ENCODE measurements at regions not wholly inside any gene's neighbourhood (a gene's known extent, or its start where the extent isn't known, plus 50 kb on each side); places are given as distances from the start of the nearest gene placed in this dataset.

- DNase-seq (ENCODE audit: low spot score) = no peak
Observed at GRCh38 chr10:21265622-21266021, 259.9 kb downstream of the SKIDA1 start.

GRCh38 chr10:21264271-21264670, 261.2 kb downstream of the SKIDA1 start:
- no peak for DNase-seq (ENCODE audit: low spot score)
- H3K27me3 Mint-ChIP-seq (ENCODE audit: unreplicated experiment) = no peaks in the 10 kb centered on the region
- no peaks in the 10 kb centered on the region for H3K4me1 Mint-ChIP-seq (ENCODE audit: unreplicated experiment)
- H3K27ac Mint-ChIP-seq (ENCODE audit: unreplicated experiment) = no peak overlapping the region
- H3K4me3 Mint-ChIP-seq (ENCODE audit: unreplicated experiment) = no peak overlapping the region
- H3K36me3 Mint-ChIP-seq (ENCODE audit: low read depth, unreplicated experiment) = no peaks in the 10 kb centered on the region
- TF ChIP-seq CTCF (IDR thresholded peaks at IDR 0.05; ENCODE audit: unreplicated experiment) = no peak
- H3K9me3 Mint-ChIP-seq (ENCODE audit: unreplicated experiment) = no peaks in the 10 kb centered on the region

More at GRCh38 chr10:21265622-21266021, 259.9 kb downstream of the SKIDA1 start:
- Mint-ChIP-seq H3K27ac (ENCODE audit: unreplicated experiment) (no peak overlapping the region), H3K36me3 (ENCODE audit: low read depth, unreplicated experiment) (no peaks in the 10 kb centered on the region), H3K27me3 (ENCODE audit: unreplicated experiment) (no peaks in the 10 kb centered on the region), H3K4me3 (ENCODE audit: unreplicated experiment) (no peak overlapping the region), H3K4me1 (ENCODE audit: unreplicated experiment) (no peaks in the 10 kb centered on the region), H3K9me3 (ENCODE audit: unreplicated experiment) (no peaks in the 10 kb centered on the region)
- no peak for TF ChIP-seq CTCF (IDR thresholded peaks at IDR 0.05; ENCODE audit: unreplicated experiment)

- Mint-ChIP-seq H3K36me3 (ENCODE audit: low read depth, unreplicated experiment) (no peaks in the 10 kb centered on the region), H3K4me3 (ENCODE audit: unreplicated experiment) (no peak overlapping the region), H3K27me3 (ENCODE audit: unreplicated experiment) (no peaks in the 10 kb centered on the region), H3K27ac (ENCODE audit: unreplicated experiment) (no peak overlapping the region), H3K9me3 (ENCODE audit: unreplicated experiment) (no peaks in the 10 kb centered on the region), H3K4me1 (ENCODE audit: unreplicated experiment) (no peaks in the 10 kb centered on the region)
- no peak for DNase-seq (ENCODE audit: low spot score)
- no peak for TF ChIP-seq CTCF (IDR thresholded peaks at IDR 0.05; ENCODE audit: unreplicated experiment)
Observed at GRCh38 chr10:21263839-21264238, 261.6 kb downstream of the SKIDA1 start.

GRCh38 chr10:21263263-21263803, 262.1 kb downstream of the SKIDA1 start:
- Mint-ChIP-seq H3K36me3 (ENCODE audit: low read depth, unreplicated experiment) (no peaks in the 10 kb centered on the region), H3K27ac (ENCODE audit: unreplicated experiment) (no peak overlapping the region), H3K4me1 (ENCODE audit: unreplicated experiment) (no peaks in the 10 kb centered on the region), H3K27me3 (ENCODE audit: unreplicated experiment) (no peaks in the 10 kb centered on the region), H3K9me3 (ENCODE audit: unreplicated experiment) (no peaks in the 10 kb centered on the region), H3K4me3 (ENCODE audit: unreplicated experiment) (no peak overlapping the region)
- TF ChIP-seq CTCF (IDR thresholded peaks at IDR 0.05; ENCODE audit: unreplicated experiment) = no peak
- DNase-seq (ENCODE audit: low spot score) = no peak

- no peak for TF ChIP-seq CTCF (IDR thresholded peaks at IDR 0.05; ENCODE audit: unreplicated experiment)
- H3K4me3 Mint-ChIP-seq (ENCODE audit: unreplicated experiment) = no peak overlapping the region
- no peaks in the 10 kb centered on the region for H3K9me3 Mint-ChIP-seq (ENCODE audit: unreplicated experiment)
- no peaks in the 10 kb centered on the region for H3K4me1 Mint-ChIP-seq (ENCODE audit: unreplicated experiment)
- H3K36me3 Mint-ChIP-seq (ENCODE audit: low read depth, unreplicated experiment) = no peaks in the 10 kb centered on the region
- no peak for DNase-seq (ENCODE audit: low spot score)
- H3K27ac Mint-ChIP-seq (ENCODE audit: unreplicated experiment) = no peak overlapping the region
- H3K27me3 Mint-ChIP-seq (ENCODE audit: unreplicated experiment) = no peaks in the 10 kb centered on the region
Observed at GRCh38 chr10:21261842-21262294, 263.6 kb downstream of the SKIDA1 start.
